Common myeloid progenitor, CD34-positive (primary cell): ENCODE measurements at regions not wholly inside any gene's neighbourhood (a gene's known extent, or its start where the extent isn't known, plus 50 kb on each side); places are given as distances from the start of the nearest gene placed in this dataset.

ENCODE experiments used
- CTCF ChIA-PET: fragments of 350-600 bp; sonication (Branson Sonifier 250); formaldehyde crosslinking; loops from one replicate; lab custom pipeline; 2021; ENCODE audit warnings: antibody characterized with exemption; lab: Charles Lee
- POLR2A ChIA-PET: fragments of 350-600 bp; sonication (Branson Sonifier 250); formaldehyde crosslinking; loops from one replicate; lab custom pipeline; 2021; ENCODE audit warnings: antibody characterized with exemption; lab: Charles Lee
- DNase-seq, 3 donors: peaks; one replicate each; pipeline versions ENCODE4 v3.0.0 to v3.0.0-alpha.2; 2013
- H3K27ac ChIP-seq, 2 experiments: 1 replicate in 1 of 2; 2 replicates in 1 of 2; pipeline ENCODE4 v1.7.0; 2013; ENCODE audit warnings: inconsistent platforms in 2 of 2, low read length in 2 of 2, mild to moderate bottlenecking in 2 of 2, low read depth in 1 of 2, moderate library complexity in 1 of 2; ENCODE audit not compliant: severe bottlenecking in 2 of 2, insufficient read depth in 1 of 2, poor library complexity in 1 of 2
- H3K27me3 ChIP-seq, 5 experiments: replicated peaks in 2 of 5; 1 replicate in 3 of 5; 2 replicates in 2 of 5; pipeline versions ENCODE4 v1.6.1 to v1.7.0; 2013; ENCODE audit warnings: low read length in 4 of 5, mild to moderate bottlenecking in 2 of 5, moderate library complexity in 2 of 5, inconsistent platforms in 1 of 5; ENCODE audit not compliant: insufficient read depth in 5 of 5, control insufficient read depth in 4 of 5
- H3K36me3 ChIP-seq, 4 experiments: 1 replicate in 2 of 4; 2 replicates in 2 of 4; pipeline versions ENCODE4 v1.6.1 to v1.7.0; 2013; ENCODE audit warnings: low read length in 3 of 4, control low read depth in 1 of 4, mild to moderate bottlenecking in 1 of 4; ENCODE audit not compliant: control insufficient read depth in 4 of 4, insufficient read depth in 4 of 4
- H3K4me1 ChIP-seq, 4 experiments: 1 replicate in 3 of 4; 2 replicates in 1 of 4; pipeline versions ENCODE4 v1.6.1 to v1.7.1; 2013; ENCODE audit warnings: low read length in 3 of 4, mild to moderate bottlenecking in 3 of 4, control low read depth in 1 of 4, inconsistent platforms in 1 of 4, moderate library complexity in 1 of 4; ENCODE audit not compliant: control insufficient read depth in 4 of 4, insufficient read depth in 4 of 4; ENCODE audit errors: control extremely low read depth in 1 of 4
- H3K4me3 ChIP-seq, 7 experiments: 1 replicate in 4 of 7; 2 replicates in 3 of 7; pipeline versions ENCODE4 v1.5.1 to v1.7.0; 2013; ENCODE audit warnings: mild to moderate bottlenecking in 7 of 7, low read length in 6 of 7, moderate library complexity in 6 of 7, inconsistent platforms in 2 of 7, low read depth in 2 of 7, control low read depth in 1 of 7; ENCODE audit not compliant: insufficient read depth in 4 of 7, control insufficient read depth in 1 of 7; ENCODE audit errors: extremely low read depth in 1 of 7
- H3K9me3 ChIP-seq, 5 experiments: 1 replicate in 4 of 5; 2 replicates in 1 of 5; pipeline versions ENCODE4 v1.6.1 to v1.7.1; 2013; ENCODE audit warnings: low read length in 4 of 5, mild to moderate bottlenecking in 2 of 5, inconsistent platforms in 1 of 5, low read depth in 1 of 5, moderate library complexity in 1 of 5; ENCODE audit not compliant: control insufficient read depth in 4 of 5, insufficient read depth in 2 of 5; ENCODE audit errors: control extremely low read depth in 1 of 5
- WGBS: methylation state at CpG from one replicate; pipeline ENCODE4 v1.1.5; 2013; ENCODE audit not compliant: insufficient coverage; 5-methylcytosine and 5-hydroxymethylcytosine counted together

GRCh38 chr2:57849843-57850242, 196.8 kb upstream of the VRK2 start:
- no peak for DNase-seq
- Histone ChIP-seq H3K36me3 (no peaks in the 10 kb centered on the region), H3K27me3 (no peaks in the 10 kb centered on the region), H3K4me1 (no peaks in the 10 kb centered on the region), H3K4me3 (no peak overlapping the region), H3K9me3 (peaks cover 0 to 9% (median 0%) of the 10 kb centered on the region in 5 experiments), H3K27ac (no peak overlapping the region)
- WGBS = 97% methylated on average over 3 of the region's 3 CpGs
- ChIA-PET CTCF (no interaction called here), POLR2A (no interaction called here)

GRCh38 chr2:57850415-57851130, 196.0 kb upstream of the VRK2 start:
- ChIA-PET CTCF (no interaction called here), POLR2A (no interaction called here)
- peaks cover 0 to 9% (median 0%) of the 10 kb centered on the region in 5 experiments for H3K9me3 ChIP-seq
- H3K27me3 ChIP-seq = no peaks in the 10 kb centered on the region
- no peak overlapping the region for H3K4me3 ChIP-seq
- no peaks in the 10 kb centered on the region for H3K36me3 ChIP-seq
- H3K27ac ChIP-seq = no peak overlapping the region
- 100% methylated on average over 7 of the region's 15 CpGs for WGBS
- no peak for DNase-seq
- H3K4me1 ChIP-seq = no peaks in the 10 kb centered on the region

- DNase-seq = no peak
Measured at GRCh38 chr2:57855212-57855611, 191.4 kb upstream of the VRK2 start.

GRCh38 chr2:57859755-57860154, 186.9 kb upstream of the VRK2 start:
- no CpG with 5 or more reads among the region's 2 CpGs for WGBS
- H3K9me3 ChIP-seq = no peaks in the 10 kb centered on the region
- no peak overlapping the region for H3K27ac ChIP-seq
- H3K36me3 ChIP-seq = no peaks in the 10 kb centered on the region
- CTCF ChIA-PET = no interaction called here
- H3K4me3 ChIP-seq = no peak overlapping the region
- POLR2A ChIA-PET = no interaction called here
- DNase-seq = no peak
- no peaks in the 10 kb centered on the region for H3K27me3 ChIP-seq
- H3K4me1 ChIP-seq = no peaks in the 10 kb centered on the region

More at GRCh38 chr2:57855212-57855611, 191.4 kb upstream of the VRK2 start:
- H3K27me3 ChIP-seq = no peaks in the 10 kb centered on the region
- no peak overlapping the region for H3K27ac ChIP-seq
- ChIA-PET CTCF (no interaction called here), POLR2A (no interaction called here)
- peaks cover 0 to 2% (median 0%) of the 10 kb centered on the region in 5 experiments for H3K9me3 ChIP-seq
- H3K36me3 ChIP-seq = no peaks in the 10 kb centered on the region
- no peaks in the 10 kb centered on the region for H3K4me1 ChIP-seq
- H3K4me3 ChIP-seq = no peak overlapping the region

- no CpG with 5 or more reads among the region's 2 CpGs for WGBS
- Histone ChIP-seq H3K4me3 (no peak overlapping the region), H3K27ac (no peak overlapping the region), H3K4me1 (no peaks in the 10 kb centered on the region), H3K36me3 (no peaks in the 10 kb centered on the region), H3K9me3 (no peaks in the 10 kb centered on the region), H3K27me3 (no peaks in the 10 kb centered on the region)
- POLR2A ChIA-PET = no interaction called here
- CTCF ChIA-PET = no interaction called here
- no peak for DNase-seq
Measured at GRCh38 chr2:57862153-57862552, 184.5 kb upstream of the VRK2 start.

GRCh38 chr2:57862727-57863126, 183.9 kb upstream of the VRK2 start:
- DNase-seq = no peak
- no peaks in the 10 kb centered on the region for H3K9me3 ChIP-seq
- CTCF ChIA-PET = no interaction called here
- no peaks in the 10 kb centered on the region for H3K36me3 ChIP-seq
- H3K27me3 ChIP-seq = no peaks in the 10 kb centered on the region
- H3K4me3 ChIP-seq = no peak overlapping the region
- POLR2A ChIA-PET = no interaction called here
- H3K27ac ChIP-seq = no peak overlapping the region
- no peaks in the 10 kb centered on the region for H3K4me1 ChIP-seq

- H3K9me3 ChIP-seq = no peaks in the 10 kb centered on the region
- no peaks in the 10 kb centered on the region for H3K36me3 ChIP-seq
- no peak overlapping the region for H3K4me3 ChIP-seq
- ChIA-PET POLR2A (no interaction called here), CTCF (no interaction called here)
- no peak overlapping the region for H3K27ac ChIP-seq
- H3K4me1 ChIP-seq = no peaks in the 10 kb centered on the region
- H3K27me3 ChIP-seq = no peaks in the 10 kb centered on the region
- 100% methylated on average over 1 of the region's 2 CpGs for WGBS
- DNase-seq = no peak
Measured at GRCh38 chr2:57864926-57865325, 181.7 kb upstream of the VRK2 start.
